GM12874 (cell line): ENCODE measurements at regions not wholly inside any gene's neighbourhood (a gene's known extent, or its start where the extent isn't known, plus 50 kb on each side); places are given as distances from the start of the nearest gene placed in this dataset.

ENCODE experiments used
- CTCF ChIP-seq: IDR thresholded peaks from 2 replicates; pipeline ENCODE4 v1.5.1; 2011; ENCODE audit warnings: low read depth, mild to moderate bottlenecking, control low read depth, low read length, moderate library complexity; ENCODE audit not compliant: insufficient read depth

- 0 out of 2 replicates have a peak, but pooled peaks have one; percentile 2 for TF ChIP-seq CTCF
These were observed 356.4 kb downstream of the MFSD1 start for GRCh38 chr3:159158213-159158612.

DNA sequence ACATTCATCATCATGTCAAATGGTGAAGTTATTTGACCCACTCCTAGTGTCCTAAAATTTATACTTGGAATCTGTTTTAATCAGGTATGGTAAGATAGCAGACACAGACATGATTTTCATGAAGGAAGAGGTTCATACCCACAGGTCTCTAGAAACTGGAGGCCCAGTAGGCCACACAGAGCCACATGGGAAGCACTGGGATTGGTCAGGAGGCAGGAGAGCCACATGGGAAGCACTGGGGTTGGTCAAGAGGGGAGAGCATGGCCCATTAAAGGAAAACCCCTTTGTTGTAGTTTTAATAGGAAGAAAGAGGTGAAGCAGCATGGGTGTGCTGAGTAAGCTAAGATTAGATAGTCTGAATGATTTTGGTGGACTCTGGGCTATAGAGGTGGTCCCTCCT is 356.9 kb downstream of the MFSD1 start:
- no peak for TF ChIP-seq CTCF

DNA sequence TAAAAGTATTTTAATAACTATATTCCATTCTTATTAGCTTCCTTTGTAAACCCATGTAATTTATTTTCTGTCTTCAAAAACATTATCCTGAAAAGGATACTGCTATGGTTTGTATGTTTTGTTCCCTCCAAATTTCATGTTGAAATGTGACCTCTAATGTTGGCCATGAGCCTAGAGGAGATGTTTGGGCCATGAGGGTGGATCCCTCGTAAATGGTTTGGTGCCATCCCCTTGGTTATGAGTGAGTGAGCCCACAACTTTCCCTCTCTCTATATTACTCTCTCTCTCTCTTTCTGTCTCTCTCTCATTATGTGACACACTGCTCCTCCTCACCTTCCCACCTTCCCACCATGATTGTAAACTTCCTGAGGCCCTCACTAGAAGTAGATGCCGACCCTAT is 357.7 kb downstream of the MFSD1 start:
- TF ChIP-seq CTCF = no peak

DNA sequence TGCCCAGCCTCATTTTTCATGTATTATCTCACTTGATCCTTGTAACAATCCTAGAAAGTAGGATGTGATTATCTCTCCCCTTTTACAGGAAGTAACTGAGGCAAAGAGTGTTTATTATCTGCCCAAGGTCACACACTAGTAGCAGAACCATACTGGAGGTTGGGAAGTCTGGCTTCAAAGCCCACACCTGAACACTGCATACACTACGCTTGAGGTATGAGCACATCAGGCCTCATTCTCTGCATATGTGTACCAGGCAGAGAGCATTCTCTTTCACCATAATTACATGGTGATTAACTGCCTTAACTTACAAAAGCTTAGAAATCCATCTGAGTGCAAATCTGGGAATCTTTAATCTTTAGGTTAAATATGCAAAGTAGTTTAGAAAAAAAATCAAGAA is 361.8 kb downstream of the MFSD1 start:
- TF ChIP-seq CTCF = no peak

- no peak for TF ChIP-seq CTCF
These were observed 364.1 kb downstream of the MFSD1 start for GRCh38 chr3:159165961-159166360.

GRCh38 chr3:159166899-159167586 is 365.2 kb downstream of the MFSD1 start:
- no peak for TF ChIP-seq CTCF

GRCh38 chr3:159168788-159169187 is 366.9 kb downstream of the MFSD1 start:
- TF ChIP-seq CTCF = no peak
